NCI-H146 treated with DMSO at 0.1 percent for 48 hours (cell line): ENCODE measurements at regions not wholly inside any gene's neighbourhood (a gene's known extent, or its start where the extent isn't known, plus 50 kb on each side); places are given as distances from the start of the nearest gene placed in this dataset.
"Not testable (repeated sequence)": the region's sequence is repeated elsewhere in the genome, so short reads cannot be mapped to it uniquely, and the experiment has no call there.

ENCODE experiments used
- DNase-seq: peaks from one replicate; lab custom pipeline; 2025; ENCODE audit not compliant: unreplicated experiment; lab: John Stamatoyannopoulos, UW

DNA sequence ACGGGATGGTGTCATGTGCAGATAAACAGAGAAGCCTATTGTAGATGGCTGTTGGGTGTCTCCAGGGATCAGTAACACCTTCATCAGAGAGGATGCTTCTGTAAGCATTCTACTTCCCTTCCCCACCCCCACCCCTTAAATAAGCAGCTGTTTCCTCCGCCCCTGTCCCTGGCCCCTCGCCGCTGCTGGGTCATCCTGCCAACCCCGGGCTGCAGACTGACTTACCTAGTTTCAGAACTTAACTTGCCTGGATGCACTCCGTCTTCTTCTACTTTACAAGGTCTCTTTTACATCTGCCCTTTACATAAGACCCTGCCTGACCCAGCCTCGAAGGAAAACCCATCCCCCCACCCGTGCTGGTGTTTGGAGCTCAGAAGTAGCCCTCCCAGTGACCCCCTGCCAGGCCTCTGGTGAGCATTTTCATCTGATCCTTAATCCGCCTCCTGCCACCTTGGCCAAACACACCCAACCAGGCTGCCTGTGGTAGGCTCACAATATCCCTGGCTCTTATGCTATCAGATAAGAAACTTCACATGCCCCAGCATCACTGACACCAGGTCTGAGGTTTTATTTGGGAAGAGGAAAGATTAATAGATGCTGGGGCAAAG is 103.0 kb upstream of the HES1 start:
- no peak for DNase-seq

DNA sequence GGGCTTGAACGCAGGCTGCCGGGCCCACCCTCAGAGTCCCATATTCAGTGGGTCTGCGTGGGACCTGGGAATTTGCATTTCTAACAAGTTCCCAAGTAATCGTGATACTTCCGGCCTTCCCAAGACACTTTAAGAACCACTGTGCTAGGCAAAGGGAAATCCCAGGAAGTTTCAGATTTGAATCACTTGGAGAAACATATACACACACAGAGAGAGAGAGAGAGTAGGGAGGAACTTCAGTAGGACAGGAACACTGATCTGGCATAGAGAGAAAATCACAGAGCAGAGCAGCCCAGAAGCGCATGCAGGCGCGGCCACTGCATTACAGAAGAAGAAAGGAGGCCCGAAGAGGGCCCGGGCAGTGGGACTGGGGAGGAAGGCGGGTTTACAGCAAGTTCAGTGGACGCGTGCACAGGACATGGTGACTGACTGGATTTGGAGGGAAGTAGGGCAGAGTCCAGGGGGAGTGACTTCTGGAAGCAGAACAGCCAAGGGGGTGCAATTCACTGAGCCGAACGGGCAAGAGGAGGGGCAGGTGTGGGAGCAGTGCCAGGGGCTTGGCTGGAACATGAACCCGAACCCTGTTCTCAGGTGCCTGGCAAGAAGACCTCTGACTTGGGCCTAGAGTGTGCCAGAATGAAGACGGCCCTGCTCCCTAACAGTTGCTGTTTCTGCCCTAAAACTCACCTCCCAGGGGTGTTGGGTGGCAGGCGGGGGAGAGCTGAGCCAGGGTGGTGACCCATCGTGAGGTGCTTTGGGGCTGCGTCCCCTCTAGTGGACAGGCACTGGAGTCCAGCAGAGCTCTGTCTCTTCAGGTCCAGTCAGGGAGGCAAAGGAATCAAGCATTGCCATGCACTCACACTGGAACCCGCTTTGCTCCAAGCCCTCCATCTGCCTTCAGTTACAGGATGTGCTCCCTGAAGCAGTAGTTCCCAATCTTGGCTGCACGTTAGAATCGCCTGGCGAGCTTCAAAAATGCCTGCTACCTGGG is 101.3 kb upstream of the HES1 start:
- no peak for DNase-seq

DNA sequence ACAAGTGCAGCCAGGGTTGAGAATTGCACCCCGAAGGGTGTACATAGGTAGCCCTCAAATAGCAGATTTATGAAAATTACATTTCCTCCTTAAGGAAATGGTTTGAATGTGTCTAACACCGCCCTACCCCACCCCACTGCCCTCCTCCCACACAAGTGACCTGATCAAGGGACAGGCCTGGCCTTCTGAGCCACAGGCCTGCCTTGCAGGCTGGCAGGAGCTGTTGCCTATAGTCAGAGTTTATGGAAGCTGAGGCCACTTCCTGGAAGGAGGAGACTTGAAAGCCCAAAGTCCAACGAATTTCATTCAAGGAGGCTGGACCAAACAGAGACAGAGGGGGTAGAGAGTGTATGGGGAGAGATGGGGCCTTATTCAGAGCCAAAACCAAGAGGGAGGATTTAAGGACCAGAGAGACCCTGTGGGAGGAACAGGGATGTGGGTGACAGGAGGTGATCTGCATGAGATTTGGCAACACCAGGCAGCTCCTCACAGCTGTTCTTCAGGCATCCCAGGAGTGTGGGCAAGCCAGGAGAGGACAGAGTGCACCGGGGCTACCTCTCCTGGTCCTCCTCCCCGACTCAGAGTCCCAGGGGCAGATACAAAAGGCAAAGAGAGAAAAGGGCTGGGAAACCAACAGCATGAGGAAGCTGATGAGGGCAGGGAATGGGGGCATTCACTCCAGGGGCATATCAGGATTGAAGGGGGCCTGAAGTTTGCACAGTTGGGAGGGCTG is 100.4 kb upstream of the HES1 start:
- no peak for DNase-seq

DNA sequence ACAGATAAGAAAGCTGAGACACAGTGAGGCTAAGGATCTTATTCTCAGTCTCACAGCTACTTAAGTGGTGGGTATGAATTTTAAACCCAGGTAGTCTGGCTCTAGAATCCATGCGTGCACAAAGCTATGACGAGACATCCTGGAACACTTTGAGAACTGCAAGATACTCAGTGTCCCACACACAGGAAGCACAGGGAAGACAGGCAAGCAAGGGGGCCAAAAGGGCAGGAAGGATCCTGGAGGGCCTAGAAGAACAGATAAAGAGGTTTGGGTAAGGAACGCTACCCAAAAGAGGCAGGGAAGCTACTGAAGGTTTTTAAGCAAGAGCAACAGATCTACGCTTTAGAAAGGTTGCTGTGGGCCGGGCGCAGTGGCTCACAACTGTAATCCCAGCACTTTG is 99.1 kb upstream of the HES1 start:
- DNase-seq, result no peak

DNA sequence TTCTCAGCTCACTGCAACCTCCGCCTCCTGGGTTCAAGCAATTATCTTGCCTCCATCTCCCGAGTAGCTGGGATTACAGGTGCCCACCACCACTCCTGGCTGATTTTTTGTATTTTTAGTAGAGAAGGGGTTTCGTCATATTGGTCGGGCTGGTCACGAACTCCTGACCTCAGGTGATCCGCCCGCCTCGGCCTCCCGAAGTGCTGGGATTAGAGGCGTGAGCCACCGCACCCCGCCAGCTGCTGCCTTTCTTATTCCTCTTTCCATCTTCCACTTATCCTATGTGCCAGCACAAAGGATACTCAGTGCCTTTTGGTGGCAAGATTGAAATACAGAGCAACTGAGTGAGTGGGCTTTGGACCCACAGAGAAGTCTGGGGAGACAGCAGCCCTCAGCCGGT is 97.6 kb upstream of the HES1 start:
- not testable (repeated sequence) for DNase-seq

DNA sequence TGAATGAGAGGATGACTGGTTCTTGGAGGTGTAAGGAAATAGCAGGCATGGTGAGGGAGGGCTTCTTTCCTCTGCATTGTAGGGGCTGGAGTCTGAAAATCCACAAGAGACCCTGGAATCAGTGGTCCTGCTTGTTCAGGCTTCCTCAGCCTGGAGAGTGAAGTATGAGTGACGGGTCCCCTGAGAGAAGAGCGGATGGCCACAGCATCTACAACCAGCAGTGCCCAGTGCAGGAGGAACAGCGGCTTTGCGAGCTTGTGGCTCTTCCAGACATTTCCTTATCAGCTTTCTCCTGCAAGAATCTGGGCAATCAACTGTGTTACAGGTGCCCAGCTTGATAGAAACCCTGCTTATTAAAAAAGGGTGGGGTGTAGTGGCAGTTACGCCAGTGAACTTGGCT is 97.0 kb upstream of the HES1 start:
- no peak for DNase-seq

DNA sequence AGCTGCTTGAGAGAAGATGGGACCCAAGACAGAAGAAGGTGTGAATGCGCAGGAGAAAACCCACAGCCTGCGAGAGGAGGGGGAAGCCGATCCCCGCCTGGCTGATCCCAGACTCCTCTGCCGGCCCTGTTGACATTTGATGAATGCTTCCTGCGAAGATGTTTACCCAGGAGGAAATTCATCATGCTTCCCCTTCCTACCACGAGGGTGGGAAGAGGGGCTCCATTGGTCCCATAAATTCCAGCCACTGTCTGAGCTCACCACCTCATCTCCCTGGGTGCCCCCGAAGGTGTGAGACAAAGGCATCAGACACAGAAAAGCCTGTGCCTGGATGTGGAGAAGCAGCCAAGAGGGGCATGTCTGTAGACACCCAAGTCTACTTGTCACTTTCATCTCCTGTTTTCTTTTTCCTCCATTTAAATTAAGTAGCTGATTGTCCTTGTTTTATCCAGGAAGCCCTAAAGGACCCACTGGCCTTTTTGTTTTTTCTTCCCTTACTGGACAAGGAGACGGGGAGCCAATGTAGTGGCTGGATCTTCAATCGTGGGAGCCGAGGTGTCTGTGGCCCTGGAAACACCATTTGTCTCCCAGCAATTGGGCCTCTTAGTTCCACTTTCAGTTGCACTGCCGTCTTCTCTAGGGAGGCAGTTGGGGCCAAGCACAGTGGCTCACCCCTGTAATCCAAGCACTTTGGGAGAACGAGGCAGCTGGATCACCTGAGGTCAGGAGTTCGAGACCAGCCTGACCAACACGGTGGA is 95.3 kb upstream of the HES1 start:
- no peak for DNase-seq

DNA sequence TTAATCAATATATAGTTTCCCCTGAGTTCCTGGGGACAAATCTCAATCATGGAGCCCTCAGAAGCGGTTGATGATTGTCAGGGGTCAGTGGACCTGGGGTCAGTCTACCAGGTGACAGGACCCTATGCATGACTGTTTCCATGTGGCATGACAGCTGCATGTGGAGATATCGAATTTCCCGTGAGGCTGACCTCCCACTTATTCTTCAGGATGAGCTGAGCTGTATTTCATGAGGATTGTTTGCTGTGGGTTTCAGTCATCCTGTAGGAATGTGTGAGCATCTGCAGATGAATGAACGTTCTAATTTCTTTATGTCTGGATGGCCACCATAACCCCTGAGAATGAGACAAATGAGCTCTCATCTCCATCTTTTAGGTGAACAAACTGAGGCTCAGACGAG is 93.0 kb upstream of the HES1 start:
- DNase-seq, result no peak

DNA sequence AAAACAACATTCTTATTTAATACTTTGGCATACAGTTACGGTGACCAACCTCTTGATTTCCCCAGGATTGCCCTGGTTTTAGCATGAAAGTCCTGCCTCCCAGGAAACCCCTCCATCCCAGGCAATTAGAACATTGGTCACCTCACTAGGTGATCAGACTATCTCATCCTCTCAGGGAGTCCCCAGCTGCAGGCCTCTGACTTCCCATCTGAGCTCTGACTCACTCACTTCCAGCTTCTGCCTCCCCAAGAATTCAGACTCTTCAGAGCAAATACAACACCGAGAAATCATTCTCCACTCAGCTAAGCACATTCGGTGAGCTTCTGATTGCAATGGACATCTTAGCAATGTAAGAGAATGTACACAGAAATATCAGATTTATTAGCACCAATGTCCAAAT is 92.4 kb upstream of the HES1 start:
- DNase-seq, result no peak

DNA sequence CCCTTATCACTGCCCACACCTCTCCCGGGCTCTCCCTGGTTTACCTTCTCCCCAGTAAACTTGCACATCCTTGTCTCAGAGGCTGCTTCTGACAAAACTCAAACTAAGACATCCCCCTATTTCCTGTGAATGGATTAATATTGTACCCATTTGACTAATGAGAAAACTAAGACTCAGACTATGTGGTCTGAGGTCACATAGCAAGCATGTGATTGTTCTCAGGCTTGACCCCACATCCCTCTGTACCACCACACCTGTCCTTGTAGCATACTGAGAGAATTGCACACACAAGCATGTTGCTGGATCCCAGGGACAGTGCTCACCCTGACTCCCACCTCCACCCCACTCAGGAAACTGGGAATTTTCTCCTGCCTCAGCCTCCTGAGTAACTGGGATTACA is 90.7 kb upstream of the HES1 start:
- DNase-seq, result no peak

DNA sequence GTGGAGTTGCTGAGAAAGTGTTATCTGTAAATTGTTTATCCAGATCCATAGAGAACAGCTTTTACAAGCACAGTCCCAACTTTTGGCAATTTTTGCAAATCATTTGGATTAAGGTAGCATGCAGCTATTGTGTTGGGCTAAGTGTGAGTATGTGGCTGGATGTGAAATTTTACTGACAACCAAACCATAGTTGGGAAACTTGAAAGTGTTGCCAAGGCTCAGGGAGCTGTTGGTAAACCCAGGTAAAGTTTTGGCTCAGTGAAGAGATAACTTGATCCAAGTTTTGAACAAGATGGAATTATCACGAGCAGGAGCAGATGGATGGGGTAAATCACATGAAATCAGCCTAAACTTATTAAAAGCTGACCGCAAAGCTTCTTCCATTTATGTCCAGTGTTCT is 90.0 kb upstream of the HES1 start:
- DNase-seq, result no peak

DNA sequence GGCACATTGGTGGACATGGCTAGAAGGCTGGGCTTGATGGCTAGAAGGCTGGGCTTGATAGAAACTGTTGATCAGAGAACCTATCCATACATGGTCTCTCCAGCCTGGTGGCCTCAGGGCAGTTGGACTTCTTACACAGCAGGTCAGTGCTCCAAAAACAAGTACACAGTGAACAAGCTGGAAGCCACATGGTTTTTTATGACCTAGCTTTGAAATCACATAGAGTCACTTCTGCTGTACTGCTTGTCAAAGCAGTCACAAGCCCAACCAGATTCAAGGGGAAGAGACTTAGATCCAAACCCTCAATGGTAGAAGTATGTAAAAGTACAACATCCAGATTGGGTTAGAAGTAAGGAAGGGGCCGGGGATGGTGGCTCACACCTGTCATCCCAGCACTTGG is 89.4 kb upstream of the HES1 start:
- DNase-seq, result no peak

DNA sequence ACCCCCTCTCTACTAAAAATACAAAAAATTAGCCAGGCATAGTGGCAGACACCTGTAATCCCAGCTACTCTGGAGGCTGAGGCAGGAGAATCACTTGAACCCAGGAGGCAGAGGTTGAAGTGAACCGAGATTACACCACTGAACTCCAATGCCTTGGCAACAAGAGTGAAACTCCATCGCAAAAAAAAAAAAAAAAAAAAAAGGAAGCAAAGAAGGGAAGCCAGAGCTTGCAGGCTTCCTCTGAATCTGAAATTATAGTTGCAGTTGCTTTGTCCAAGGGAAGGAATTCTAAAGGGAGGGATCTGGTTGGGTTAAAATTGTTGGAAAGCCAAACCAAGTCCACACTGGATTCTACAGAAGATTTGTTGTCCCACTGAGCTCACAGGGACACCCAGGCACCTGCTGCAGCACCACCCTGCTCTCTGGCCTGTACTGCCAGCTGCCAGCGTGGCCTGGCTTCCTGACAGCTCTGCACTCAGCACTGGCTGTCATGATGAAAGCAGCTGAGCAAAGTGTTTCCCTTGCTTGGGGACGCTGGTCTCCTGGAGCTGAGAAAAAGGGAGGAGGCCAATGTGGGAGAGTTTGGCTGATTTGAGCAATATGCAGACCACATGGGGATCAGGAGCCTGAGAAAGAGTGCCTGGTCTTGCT is 88.8 kb upstream of the HES1 start:
- DNase-seq, result peak; percentile 62

DNA sequence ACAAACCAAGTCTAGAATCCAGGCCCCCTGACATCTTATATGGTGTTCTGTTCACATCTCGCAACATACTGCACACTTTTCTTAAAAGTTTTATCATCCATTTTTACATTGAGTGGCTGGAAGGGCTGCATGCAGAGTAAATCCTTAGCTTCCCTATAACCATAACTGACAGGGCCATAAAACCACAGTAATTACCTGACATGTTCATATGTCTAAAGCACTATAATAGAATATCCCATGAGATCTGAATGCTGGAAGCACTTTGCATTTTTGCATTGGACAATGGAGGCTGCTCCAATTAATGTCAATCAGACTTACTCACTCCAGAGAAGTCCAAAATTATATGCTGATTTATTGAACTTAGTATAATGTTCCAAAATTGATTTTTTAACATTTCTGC is 86.6 kb upstream of the HES1 start:
- DNase-seq, result no peak

DNA sequence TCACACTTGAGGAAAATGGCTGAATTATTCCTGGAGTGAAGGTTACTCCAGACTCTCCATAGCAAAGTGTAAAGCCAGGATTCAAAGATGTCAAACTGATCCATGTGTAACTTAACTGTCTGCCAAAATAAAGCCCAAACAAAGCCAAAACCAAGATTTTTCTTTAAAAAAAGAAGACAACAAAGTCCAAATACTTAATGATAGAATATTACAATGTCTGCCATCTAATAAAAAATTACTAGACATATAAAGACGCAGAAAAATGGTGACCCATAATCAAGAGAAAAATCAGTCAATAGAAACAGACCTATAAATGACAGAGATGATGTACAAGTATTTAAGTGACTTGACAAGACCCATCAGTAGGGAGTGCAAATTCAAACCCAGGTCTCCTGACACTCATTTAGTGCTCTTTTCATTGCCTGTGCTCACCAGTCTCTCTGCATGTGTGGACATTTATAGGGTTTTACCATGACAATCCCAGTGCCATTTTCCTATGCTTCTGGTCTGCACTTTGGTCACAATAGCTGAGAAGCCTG is 85.1 kb upstream of the HES1 start:
- DNase-seq, result no peak

DNA sequence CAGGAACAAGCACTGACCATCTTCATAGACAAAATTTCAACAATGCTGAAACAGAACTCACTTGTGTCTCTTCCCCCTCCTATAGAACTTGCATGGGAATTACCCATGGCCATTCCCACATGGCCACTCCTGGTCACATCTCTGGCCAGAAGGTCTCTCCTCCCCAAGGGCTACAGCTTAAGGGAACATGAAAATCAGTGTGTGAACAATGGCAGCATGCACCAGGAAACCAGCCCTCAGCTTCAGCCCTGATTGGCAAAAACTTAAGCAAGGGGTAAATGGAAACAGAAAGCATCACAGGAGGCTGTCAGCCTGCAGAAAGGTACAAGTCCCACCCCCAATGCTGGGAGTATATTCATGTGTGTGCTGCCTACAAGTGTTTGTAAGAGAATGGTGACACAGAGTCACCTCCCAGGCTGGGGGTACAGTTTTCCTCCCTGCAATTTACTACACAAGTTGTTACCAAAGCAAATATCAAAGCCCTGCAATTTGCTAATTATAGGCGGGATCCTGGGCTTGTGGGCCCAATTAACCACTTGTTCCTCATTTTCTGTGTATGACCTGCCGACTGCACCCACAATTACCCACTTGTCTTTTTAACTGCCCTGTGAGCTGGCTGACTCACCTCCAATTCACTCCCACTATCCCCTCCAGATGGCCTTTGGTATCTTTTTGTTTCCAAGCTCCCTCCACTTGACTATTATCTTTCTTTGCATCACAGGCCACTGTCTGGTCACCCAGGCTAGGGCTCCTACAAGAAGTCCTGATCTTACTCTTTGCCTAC is 84.4 kb upstream of the HES1 start:
- DNase-seq, result peak; percentile 88

DNA sequence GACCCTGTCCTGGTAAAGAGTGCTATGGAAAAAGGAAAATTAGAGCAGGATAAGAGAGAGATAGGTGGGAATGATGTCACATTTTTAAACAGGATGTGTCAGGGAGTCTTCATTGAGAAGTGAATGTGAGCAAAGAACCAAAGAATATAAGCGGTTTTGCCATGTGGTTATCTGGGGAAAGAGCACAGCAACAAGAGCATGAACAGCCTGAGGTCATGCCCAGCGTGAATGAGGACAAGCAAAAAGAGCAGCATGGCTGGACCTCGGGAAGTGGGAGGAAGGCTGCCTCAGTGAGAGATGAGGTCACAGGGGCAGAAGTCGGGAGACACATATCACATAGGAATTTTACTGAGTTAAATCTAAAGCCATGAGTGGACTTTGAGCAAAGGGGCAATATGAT is 82.8 kb upstream of the HES1 start:
- no peak for DNase-seq

DNA sequence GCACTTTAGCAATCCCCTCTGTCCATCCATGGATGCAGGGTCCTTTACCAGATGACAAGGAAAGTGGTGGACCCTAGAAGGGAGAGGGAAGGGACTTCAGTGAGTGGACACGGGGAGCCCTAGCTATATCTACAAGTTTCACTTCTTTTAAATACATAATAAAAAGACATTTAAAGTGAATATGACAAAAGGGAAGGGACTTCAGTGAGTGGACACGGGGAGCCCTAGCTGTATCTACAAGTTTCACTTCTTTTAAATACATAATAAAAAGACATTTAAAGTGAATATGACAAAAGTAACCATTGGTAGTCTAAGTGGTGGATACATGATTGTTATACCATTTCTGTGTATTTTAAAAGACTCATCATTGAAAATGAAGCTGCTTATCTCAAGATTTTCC is 81.9 kb upstream of the HES1 start:
- no peak for DNase-seq

DNA sequence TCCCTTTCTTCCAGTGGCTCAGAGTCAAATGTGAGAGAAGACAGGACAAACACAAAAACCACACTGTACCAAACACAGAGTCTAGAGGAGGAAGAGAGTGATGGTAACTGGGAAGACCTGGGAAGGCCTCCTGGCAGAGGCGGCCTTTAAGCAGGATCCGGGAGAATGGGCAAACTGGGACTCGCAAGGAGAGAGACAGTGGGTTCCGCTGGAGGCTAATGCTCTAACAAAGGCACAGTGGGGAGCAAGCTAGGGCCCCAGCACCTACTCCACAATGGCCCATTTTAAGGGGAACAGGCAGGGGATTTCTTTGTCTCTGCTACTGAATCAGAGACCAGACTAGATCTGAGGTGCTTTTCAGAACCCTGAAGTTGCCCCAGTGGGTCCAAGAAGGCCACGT is 81.4 kb upstream of the HES1 start:
- no peak for DNase-seq

DNA sequence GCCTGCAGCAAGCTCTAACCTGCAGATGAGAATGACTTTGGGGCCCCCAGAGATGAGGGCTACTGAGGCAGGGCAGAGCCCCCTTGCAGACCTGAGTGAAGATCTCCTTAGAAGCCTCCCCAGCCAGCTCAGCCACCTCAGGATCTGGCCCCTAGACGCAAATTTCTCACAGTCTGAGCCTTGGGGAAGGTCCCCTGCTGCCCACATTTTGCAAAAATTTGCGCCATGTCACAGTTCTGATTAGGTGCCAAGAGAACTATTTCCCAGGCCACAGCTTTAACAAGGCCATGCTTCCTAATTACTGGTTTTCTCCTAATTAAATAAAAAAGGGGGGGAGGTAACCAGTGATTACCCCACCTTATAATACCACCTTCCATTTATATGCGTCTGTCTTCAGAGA is 81.0 kb upstream of the HES1 start:
- no peak for DNase-seq
